SHP77 treated with DMSO at 0.1 percent for 48 hours (cell line): ENCODE measurements at regions not wholly inside any gene's neighbourhood (a gene's known extent, or its start where the extent isn't known, plus 50 kb on each side); places are given as distances from the start of the nearest gene placed in this dataset.
"Not testable (repeated sequence)": the region's sequence is repeated elsewhere in the genome, so short reads cannot be mapped to it uniquely, and the experiment has no call there.

Source experiments
- DNase-seq: peaks from one replicate; lab custom pipeline; 2025; lab: John Stamatoyannopoulos, UW

DNA sequence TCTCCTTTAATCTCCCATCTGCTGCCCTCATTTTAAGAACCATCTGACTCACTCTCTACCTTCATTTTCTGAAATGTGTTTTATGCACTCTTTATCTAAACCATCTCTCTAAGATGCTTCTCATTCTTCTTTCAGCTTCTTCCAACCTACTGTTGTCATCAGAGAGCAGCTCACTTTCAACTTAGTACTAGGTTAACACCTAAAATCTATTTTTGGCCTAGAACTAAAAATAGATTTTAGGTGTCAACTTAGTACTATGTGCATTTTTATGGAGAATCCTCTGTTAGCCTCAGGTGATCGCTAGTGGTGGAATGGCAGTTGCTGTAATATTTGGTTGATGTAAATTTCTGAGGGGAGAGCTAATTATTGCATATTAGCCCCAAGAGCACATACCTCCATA lies 277.1 kb downstream of the KCNJ2 start:
- no peak for DNase-seq

DNA sequence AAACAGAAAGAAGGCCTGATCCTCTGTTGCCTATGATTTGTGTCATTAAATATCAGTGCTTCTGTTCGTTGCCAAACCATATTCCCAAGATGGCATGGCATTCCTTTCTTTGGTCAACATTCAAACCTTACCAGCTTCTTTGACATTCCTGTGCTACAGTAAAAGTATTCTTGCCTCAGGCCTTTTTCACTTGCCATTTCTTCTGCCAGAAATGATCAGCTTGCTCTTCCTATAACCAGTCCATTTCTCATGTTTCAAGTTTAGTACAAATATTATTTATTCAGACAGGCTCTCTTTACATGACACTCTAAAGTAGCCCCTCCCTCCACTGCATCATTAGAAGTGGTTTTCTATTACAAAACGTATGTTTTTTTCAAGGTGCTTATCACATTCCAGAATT lies 278.3 kb downstream of the KCNJ2 start:
- DNase-seq, result no peak

DNA sequence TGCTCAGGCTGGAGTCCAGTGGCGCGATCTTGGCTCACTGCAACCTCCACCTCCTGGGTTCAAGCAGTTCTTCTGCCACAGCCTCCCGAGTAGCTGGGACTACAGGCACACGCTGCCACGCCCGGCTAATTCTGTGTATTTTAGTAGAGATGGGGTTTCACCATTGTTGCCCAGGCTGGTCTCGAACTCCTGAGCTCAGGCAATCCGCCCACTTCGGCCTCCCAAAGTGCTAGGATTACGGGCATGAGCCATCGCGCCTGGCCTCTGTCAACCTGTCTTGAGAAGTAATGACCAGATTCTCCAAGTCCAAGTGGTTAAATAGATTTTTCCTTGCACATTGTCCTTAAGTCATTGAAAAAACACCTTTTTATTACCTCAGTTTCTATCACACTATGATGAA lies 283.7 kb downstream of the KCNJ2 start:
- not testable (repeated sequence) for DNase-seq

DNA sequence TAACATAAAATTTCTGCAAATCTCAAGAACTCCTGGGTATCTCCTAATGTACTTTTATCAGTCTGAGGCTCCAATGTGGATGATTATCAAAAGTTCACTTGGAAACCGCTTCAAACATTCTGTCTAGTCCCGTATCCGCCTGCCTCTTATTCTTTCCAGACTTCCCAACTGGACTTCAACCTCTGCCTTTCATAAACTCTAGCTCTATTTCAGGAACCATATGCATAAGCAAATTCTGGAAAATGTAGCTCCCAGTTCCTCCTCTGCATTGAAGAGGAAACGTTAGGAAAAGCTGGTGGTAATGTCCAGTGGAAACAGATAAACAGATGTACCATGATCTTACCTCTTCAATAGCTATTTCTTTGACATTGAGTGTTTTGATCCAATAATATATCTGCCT lies 285.0 kb downstream of the KCNJ2 start:
- DNase-seq, result no peak

- DNase-seq, result no peak
Observed at GRCh38 chr17:70454908-70455307, 285.6 kb downstream of the KCNJ2 start.

DNA sequence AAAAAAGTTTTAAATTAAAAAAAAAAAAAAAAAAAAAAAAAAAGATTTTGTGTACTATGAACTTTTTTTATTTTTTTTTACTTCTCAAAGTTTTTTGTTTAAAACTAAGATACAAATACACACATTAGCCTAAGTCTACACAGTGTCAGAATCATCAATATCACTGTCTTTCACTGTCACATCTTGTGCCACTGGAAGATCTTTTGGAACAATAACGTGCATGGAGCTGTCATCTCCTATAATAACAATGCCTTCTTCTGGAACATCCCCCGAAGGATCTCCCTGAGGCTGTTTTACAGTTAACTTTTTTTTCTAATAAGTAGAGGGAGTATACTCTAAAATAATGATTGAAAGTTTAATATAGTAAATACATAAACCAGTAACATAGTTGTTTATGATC lies 295.7 kb downstream of the KCNJ2 start:
- DNase-seq, result no peak

GRCh38 chr17:70468661-70469060 lies 299.3 kb downstream of the KCNJ2 start:
- DNase-seq, result no peak

- no peak for DNase-seq
Observed at GRCh38 chr17:70473049-70473448, 303.7 kb downstream of the KCNJ2 start.

- no peak for DNase-seq
Observed at GRCh38 chr17:70476368-70476767, 307.0 kb downstream of the KCNJ2 start.

- DNase-seq, result no peak
Observed at GRCh38 chr17:70478902-70479301, 309.6 kb downstream of the KCNJ2 start.

DNA sequence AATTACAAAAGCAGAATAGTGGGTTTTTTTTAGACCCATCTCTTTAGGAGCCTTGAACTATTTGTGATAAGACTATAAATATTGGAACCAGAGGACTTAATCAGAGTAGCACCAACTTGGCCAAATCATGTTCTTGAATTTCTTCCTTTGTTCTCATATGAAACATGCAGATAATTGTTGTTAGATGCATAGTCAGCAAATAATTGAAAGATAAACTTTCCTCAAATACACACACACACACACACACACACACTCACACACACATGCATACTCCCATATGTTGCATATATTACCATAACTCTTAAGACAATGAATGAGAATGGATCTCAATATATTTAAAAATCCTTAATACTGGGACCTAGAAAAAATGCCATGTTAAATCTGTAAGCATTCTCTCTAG lies 310.4 kb downstream of the KCNJ2 start:
- no peak for DNase-seq

GRCh38 chr17:70483624-70484023 lies 314.3 kb downstream of the KCNJ2 start:
- DNase-seq, result no peak

GRCh38 chr17:70484050-70484449 lies 314.7 kb downstream of the KCNJ2 start:
- DNase-seq, result no peak

GRCh38 chr17:70484496-70484895 lies 315.2 kb downstream of the KCNJ2 start:
- DNase-seq, result no peak

DNA sequence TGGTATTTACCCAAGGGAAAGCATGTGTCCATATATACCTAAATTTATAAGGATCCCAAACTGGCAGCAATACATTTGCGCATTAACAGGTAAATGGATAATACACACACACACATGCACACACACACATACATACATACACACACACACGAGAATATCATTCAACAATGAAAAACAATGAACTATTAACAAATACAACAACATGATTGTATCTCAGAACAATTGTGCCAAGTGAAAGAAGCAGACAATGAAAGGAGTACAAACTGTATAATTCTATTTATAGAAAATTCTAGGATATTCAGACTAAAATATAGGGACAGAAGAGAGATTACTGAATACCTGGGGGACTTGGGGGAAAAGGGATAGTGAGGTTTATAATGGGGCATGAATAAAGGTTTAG lies 323.0 kb downstream of the KCNJ2 start:
- DNase-seq, result no peak

GRCh38 chr17:70493277-70493874 lies 324.0 kb downstream of the KCNJ2 start:
- DNase-seq, result no peak

DNA sequence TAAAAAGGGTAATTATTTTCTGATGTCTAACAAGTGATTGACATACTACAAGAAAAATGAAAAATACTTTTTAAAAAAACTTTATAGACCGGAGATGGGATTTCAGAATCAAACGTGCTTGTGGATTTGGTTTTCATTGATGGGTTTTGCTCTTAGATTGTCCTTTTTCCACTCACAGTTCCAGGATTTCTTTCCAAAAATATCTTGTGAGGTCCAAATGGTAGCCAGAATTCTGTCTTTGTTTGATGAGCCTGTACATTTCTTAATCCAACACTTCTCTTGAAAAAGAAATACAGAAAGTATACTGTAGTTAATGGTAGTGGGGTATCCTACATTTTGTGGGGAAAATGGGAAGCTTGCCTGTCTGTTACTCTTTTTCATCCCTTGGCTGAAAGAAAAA lies 329.3 kb downstream of the KCNJ2 start:
- no peak for DNase-seq

- no peak for DNase-seq
Observed at GRCh38 chr17:70499067-70499786, 329.9 kb downstream of the KCNJ2 start.

GRCh38 chr17:70503449-70503848 lies 334.1 kb downstream of the KCNJ2 start:
- no peak for DNase-seq

- no peak for DNase-seq
Observed at GRCh38 chr17:70510288-70510687, 341.0 kb downstream of the KCNJ2 start.

DNA sequence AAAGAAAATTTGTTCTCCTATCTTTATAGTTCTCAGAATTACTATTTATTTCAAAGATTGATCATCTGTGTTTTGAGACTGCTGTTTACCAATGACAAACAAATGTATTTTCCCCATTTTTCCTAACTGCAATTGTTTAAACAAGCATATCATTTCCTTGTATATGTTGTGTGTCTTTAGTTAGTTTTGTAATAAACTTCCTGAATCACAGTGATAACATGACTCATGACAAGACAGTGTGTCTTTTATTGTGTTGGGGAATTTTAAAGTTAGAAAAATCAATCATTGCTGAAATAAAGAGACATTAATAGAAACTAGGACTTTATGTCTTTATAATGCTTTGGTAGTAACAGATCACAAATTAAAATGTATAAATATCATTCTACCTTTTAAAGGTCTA lies 348.5 kb downstream of the KCNJ2 start:
- DNase-seq, result no peak

DNA sequence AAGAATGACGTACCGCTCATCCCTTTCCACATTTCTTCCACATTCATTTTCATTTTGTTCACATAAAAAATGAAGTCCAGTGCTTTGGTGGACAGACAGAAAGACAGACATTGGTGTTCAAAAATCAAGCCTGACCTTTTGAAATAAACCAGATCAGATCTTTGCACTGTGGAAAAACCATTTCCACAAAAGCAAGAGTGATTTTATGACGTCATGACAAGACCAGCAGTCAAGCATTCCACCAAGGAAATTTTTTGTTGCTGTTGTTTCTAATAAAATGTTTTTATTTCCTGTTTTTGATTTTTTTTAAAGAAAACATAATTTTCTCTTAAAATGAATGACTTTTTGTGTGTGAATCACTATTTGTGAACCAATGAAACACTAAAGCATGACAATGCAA lies 350.0 kb downstream of the KCNJ2 start:
- DNase-seq, result no peak

- no peak for DNase-seq
Observed at GRCh38 chr17:70520447-70520846, 351.1 kb downstream of the KCNJ2 start.

DNA sequence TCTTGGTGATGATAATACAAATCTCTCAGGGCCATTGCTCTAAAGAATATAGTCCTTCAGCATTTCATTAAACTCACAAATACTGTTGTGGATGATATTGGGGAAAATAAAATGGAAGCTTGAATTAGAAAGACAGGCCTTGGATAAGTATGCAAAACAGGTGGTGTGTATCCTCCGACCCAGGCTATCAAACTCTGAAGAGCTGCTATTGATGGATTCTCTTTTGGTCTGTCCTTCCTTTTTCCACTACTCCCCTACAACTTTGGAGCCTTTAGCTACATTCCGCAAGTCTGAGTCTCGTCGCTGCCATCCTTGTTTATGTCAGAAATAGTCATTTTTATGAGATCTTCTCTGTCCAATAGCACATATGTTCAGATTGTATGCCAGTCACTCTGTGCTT lies 351.6 kb downstream of the KCNJ2 start:
- no peak for DNase-seq
